Glomerular visceral epithelial cell (primary cell): ENCODE measurements at regions not wholly inside any gene's neighbourhood (a gene's known extent, or its start where the extent isn't known, plus 50 kb on each side); places are given as distances from the start of the nearest gene placed in this dataset.

Experiments used
- DNase-seq: peaks from one replicate; pipeline ENCODE4 v3.0.0-alpha.2; 2016; ENCODE audit errors: extremely low spot score

DNA sequence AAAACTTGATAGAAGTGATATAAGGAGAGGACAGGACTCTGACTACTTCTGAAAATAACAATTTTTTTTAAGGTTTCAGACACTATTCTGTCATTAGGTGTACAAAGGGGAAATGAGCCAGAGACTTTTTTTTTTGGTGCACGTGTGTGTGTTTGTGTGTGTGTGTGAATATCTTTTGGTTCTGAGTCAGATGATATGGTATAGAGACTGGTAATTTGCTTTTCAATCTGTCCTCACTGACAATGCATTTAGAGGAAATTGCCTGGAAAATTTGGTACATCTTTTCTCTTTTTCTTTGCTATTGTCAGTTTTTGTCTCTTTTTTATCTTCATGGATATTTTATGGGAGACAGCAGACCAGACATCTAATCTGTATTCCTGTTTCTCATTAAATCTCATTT is 59.3 kb downstream of the DDIT4L start:
- DNase-seq, result no peak

DNA sequence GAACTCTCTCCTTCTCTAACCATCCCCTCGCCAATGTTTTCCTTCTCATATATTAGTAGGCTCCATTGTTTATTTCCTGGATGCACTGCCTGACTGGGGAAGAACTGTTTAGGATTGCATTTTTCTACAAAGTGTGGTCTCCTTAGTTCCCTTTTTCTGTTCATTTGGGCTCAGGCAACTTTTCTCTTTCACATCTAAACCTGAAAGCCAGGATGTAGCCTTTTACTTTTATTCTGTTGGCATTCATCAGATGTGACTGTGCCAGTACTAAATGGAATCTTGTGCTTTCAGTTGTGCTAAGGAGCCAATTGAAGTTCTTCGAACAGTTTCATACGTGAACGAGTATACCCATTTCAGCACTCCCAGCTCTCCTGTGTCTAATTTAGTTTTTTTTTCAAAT is 59.8 kb downstream of the DDIT4L start:
- DNase-seq, result no peak

- no peak for DNase-seq
These were observed 60.5 kb downstream of the DDIT4L start for GRCh38 chr4:100129774-100130173.

DNA sequence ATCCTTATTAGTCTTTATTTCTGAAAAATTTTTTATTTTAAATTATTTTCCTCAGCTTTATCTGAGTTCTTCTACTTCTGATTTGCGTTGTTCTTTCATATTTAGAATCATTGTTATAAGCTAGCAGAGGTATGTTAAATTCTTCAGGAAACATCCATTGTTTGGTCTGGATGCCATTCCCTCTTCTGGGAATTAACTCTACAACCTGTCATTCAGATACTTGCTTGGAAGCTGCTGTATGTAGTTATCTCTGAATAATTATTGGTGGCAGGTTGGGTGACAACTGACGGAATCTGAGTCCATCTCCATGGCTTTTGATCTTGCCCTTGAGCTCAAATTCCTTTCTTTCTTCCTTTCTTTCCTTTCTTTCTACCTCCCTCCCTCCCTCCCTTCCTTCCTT is 61.9 kb downstream of the DDIT4L start:
- DNase-seq, result no peak

GRCh38 chr4:100124715-100125114 is 65.6 kb downstream of the DDIT4L start:
- DNase-seq, result no peak

GRCh38 chr4:100118181-100118580 is 72.1 kb downstream of the DDIT4L start:
- no peak for DNase-seq

DNA sequence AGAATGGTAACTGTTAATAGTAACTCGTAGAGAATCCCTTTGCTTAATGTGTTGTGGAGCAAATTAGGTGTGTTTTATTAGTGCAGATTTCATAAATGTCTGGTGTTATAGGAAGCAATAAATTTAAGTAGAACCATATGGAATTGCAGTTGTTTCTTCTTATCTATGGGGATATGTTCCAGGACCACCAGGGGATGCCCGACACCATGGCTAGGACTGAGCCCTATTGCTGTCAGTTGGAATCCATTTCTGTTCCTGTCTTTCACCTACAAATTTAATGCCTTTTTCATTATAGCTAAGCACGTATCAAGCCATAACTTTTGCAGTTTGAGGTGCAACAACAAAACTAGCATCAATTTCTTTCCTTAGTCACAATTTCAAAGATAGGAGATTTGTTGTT is 72.5 kb downstream of the DDIT4L start:
- DNase-seq, result no peak

GRCh38 chr4:100114909-100115308 is 75.4 kb downstream of the DDIT4L start:
- DNase-seq, result no peak

DNA sequence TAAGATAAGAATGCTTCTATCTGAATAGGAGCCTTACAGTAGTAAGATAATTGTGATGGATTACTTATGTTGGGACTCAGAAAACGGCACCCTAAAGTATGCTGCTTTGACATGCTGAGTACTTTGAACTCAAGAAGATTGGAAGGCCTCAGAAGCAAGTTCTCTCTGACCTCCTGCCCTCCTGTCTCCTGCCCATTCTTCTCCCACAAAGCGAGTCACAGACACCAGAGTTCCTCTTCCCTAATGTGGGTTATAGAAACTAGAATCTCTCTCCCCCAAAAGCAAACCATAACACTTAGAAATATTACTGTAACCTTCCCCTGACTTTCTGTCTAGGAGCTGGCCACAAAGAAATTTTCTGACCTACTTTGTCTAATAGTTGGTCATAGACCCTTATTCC is 76.5 kb downstream of the DDIT4L start:
- DNase-seq, result no peak

DNA sequence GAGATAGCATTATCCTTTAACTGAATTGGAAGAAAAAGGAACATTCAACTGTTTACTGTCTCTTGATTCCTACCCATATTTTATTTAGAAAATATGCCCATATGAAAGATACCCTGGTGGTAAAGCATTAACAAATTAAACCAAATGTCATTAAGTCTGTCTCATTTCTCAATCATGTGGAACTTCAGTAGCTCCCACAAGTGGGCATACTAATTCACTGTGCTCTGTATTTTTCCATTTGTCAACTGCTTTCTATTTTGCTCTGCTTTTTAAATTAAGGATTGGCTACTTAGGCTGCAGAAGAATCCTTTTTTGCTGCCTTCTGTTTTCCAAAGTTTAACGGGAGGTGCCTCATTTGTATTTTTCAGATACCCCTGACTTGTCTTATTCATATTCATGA is 77.2 kb downstream of the DDIT4L start:
- DNase-seq, result no peak

- DNase-seq, result no peak
These were observed 80.3 kb downstream of the DDIT4L start for GRCh38 chr4:100109921-100110320.

DNA sequence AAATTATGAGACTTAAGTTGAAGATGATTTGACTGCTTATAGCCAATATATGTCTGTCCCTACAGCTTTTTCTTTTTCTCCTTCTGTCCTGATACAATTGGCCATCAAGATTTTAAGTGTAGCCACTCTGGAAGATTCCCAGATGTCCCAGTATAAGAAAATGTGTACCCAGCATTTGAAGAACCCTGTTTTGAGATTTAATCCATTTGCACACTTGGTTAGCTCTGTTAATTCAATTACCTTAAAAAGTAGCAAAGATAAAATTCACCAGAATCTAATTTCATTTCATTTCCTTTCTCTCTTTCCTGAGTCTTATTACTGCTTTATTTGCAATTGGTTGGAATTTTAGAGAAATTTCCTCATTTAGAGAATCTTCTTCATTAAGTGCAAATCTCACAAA is 81.4 kb downstream of the DDIT4L start:
- no peak for DNase-seq

DNA sequence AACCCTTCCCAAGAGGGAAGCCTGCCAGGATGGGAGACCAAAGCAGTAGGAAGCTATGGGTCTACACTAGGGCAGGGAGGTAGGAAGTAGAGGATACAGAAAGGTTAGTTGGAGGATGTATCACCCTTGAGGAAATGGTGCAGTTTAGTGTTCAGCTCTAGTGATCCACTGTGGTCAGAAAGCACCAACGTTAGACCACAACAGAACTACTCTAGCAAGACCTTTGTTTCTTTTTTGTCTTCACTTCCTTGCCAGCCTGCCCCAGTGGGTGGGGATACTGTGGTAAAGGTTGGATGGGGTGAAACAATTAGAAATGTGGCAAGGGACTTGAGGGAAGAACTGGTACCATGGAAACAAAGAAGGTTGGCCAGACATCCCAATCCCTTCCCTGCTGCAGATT is 83.3 kb downstream of the DDIT4L start:
- peak; percentile 84 for DNase-seq

GRCh38 chr4:100103671-100104070 is 86.6 kb downstream of the DDIT4L start:
- DNase-seq, result no peak

GRCh38 chr4:100100985-100101384 is 89.3 kb downstream of the DDIT4L start:
- DNase-seq, result no peak

- no peak for DNase-seq
These were observed 90.5 kb downstream of the DDIT4L start for GRCh38 chr4:100099746-100100145.

DNA sequence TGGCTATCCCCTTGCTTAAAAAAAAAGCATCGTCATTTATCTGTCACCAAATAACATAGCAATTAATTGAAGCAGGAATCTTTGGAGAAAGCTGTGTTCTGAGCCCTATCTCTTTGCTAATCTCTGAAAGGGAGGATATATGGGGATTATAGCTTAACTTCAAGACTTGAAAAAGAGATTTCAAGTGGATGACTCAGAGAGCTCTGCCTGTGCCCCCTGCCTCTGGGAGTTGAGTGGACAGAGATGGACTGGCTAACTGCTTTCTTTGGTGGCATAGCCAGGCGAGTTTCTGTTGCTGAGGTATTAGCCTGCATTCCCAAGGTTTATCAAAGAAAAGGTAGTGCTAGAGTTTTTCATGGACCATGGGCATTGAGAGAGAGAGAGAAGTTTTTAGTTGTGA is 91.6 kb downstream of the DDIT4L start:
- DNase-seq, result no peak

- DNase-seq, result no peak
These were observed 92.2 kb downstream of the DDIT4L start for GRCh38 chr4:100098011-100098545.

GRCh38 chr4:100095729-100096595 is 94.3 kb downstream of the DDIT4L start:
- DNase-seq, result peak; percentile 64

GRCh38 chr4:100093091-100093866 is 97.0 kb downstream of the DDIT4L start:
- DNase-seq, result peak; percentile 93

GRCh38 chr4:100087743-100088142 is 102.5 kb downstream of the DDIT4L start:
- no peak for DNase-seq

GRCh38 chr4:100086766-100087431 is 103.4 kb downstream of the DDIT4L start:
- no peak for DNase-seq
